SK-N-MC (cell line): ENCODE measurements at regions not wholly inside any gene's neighbourhood (a gene's known extent, or its start where the extent isn't known, plus 50 kb on each side); places are given as distances from the start of the nearest gene placed in this dataset.

ENCODE experiments used
- EZH2 ChIP-seq: fragments of 200-600 bp; sonication (generic); IDR thresholded peaks from one replicate; pipeline ENCODE4 v1.6.1; 2017; ENCODE audit warnings: antibody characterized with exemption
- POLR2AphosphoS5 ChIP-seq: IDR thresholded peaks from 2 replicates; pipeline ENCODE4 v1.6.1; 2012; ENCODE audit warnings: mild to moderate bottlenecking, low read depth, low read length, borderline replicate concordance

DNA sequence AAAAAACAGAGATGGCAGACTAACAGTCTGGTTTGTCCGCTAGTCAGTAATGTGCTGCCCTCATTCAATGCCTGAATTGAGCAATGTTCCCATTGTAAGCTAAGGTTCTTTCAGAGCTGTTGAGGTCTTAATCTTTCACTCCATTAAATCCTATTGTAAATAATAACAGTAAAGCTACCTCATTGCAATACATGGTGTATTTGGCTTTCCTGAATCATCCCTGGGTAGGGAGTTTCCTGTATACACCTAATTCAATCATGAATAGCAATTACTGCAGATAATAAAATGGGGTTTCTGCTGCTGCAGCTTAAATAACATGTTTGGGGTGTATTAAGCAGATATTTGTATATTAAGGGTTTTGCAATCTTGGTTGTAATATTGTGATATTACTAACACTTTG lies 1100.2 kb upstream of the INTU start:
- TF ChIP-seq POLR2AphosphoS5 (no peak), EZH2 (no peak)
